GM19025 (cell line): ENCODE measurements at regions not wholly inside any gene's neighbourhood (a gene's known extent, or its start where the extent isn't known, plus 50 kb on each side); places are given as distances from the start of the nearest gene placed in this dataset.
"Not testable (repeated sequence)": the region's sequence is repeated elsewhere in the genome, so short reads cannot be mapped to it uniquely, and the experiment has no call there.

Experiments
- ATAC-seq: cut with Tn5 transposase; IDR thresholded peaks from one replicate; pipeline ENCODE4 v1.9.1; 2021; ENCODE audit warnings: mild to moderate bottlenecking, low read depth, moderate library complexity; ENCODE audit not compliant: unreplicated experiment

DNA sequence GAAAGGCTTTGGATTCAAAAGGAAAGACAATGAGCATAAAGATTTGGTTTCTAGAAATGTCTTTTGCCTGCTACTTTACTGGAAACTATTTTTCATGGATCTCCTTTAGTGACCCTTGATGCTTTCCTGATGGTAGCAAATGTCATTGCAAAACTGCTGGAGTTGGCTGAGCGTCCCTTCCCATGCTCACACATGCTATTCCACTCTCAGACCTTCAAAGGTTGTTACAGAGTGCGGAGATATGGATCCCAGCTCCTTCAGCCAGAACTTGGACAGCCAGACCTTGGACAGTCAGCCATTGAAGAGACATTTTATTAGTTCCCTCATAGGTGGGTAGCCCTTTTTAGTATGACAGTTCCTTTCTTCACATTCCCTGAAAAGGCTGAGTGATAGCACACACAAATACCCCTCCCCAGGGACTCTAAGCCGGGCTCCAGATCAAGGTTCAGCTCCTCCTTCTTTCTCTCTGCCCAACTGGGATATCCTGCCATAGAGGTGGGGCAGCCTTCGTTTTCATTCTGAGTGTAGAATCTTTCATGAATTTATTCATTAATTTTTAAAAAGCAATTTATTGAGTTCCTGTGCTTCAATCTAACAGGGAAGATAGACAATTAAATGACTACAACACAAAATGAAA lies 153.3 kb upstream of the SLC44A1 start:
- no peak for ATAC-seq

DNA sequence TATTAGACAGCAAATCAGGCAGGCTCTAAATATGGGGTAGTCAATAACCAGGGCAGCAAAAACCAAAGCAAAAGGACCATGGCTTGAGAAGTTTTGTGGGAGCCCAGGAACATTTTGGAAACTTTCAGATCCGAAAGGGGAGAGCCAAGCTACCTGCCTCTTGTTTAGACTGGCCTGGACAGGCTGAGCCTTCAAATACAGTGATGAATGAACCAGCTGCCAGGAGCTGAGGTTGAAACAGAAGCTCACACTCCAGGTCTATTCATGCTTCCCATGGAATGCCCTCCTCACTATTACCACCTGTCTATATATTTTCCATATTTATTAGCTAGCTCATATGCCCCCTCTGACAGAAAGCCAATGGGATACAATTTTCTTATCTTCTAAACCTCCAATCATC lies 150.8 kb upstream of the SLC44A1 start:
- ATAC-seq: no peak

DNA sequence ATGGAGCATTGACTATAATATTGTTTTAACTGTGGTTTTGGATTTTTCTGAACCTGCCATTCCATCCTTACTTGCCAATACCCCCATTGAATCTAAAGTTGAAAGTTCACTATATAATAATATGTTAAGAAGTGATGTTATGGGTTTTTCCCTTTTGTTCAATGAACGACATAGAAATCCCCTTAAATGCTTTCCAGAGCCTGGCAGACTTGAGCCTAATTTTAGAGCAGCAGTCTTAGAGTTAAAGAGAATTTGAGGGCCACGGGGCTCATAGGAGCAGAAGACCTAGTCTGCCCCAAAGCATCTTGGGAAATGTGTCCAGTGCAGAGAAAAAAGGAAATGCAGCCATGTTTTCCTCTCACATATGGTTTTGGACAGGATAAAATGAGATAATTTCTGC lies 146.1 kb upstream of the SLC44A1 start:
- ATAC-seq: no peak

DNA sequence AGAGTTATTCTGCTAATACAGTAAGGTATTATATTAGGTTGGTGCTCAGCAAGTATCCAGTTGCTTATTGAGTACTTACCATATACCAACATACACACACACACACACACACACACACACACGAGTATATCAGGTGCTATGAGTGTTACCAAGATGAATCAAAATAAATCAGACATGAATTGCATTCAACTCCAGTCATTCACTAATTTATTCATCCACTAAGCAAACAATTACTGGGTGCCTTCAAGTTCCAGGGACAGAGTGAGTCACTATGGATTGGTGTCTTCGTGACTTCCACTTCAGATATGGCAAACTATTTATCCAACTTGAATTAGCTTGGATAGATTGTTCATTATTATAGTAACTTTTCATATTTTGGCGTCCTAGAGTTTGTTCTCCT lies 140.7 kb upstream of the SLC44A1 start:
- ATAC-seq: no peak

GRCh38 chr9:105114318-105114717 lies 130.1 kb upstream of the SLC44A1 start:
- no peak for ATAC-seq

DNA sequence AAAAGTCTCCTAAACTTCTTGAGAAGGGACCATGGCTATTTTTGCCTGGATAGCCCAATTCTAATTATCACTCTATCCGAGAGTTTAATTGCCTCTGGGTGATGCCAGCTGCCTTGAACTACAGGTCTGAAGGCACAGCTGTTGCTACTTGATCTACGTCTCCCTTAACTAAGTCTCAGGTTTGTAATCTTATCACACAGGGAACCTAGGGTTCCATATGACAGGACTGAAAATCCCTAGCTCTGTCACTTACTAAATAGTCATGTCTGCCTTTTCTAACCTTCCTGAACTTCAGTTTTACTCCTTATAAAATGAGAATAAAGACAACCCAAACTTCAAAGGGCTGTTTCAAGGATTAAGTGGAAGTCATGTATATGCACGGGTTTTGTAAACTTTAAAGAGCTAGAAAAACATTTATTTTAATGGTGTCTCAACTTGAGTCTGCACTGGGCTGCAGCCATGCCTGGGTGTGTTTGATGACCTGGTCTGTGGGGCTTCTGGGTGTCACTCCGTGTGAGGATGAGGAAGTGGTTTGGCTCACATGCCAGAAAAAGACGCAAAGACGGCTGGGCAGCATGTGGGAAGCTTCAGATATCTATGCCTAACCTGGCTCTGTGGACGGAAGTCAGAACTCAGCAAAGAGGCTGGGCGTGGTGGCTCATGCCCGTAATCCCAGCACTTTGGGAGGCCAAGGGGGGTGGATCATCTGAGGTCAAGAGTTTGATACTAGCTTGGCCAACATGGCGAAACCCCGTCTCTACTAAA lies 129.3 kb upstream of the SLC44A1 start:
- ATAC-seq: peak; percentile 64

GRCh38 chr9:105116052-105116868 lies 128.2 kb upstream of the SLC44A1 start:
- ATAC-seq: no peak

DNA sequence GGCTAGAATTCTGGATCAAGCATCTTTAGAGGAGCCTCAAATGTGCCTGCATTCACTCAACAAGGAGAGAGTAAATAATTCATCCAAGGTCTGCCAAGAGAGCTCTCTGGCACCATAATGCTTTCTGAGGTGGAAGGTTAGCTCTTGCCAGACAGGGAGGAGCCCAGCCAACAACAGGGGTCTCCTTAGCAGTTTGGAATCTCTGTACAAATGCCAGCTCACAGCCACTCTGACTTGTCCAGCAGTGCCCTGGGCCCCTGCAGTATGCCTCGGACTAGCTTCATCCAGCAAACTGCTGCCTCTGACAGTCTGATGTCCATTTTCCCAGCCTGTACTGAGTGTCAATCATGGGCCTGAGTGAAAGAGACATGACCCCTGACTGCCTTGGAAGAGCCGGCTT lies 127.2 kb upstream of the SLC44A1 start:
- no peak for ATAC-seq

- ATAC-seq: no peak
These were observed 125.8 kb upstream of the SLC44A1 start for GRCh38 chr9:105118636-105119035.

- ATAC-seq: no peak
These were observed 125.3 kb upstream of the SLC44A1 start for GRCh38 chr9:105119156-105119555.

- ATAC-seq: no peak
These were observed 122.5 kb upstream of the SLC44A1 start for GRCh38 chr9:105121861-105122430.

- ATAC-seq: not testable (repeated sequence)
These were observed 119.9 kb upstream of the SLC44A1 start for GRCh38 chr9:105124598-105124997.

GRCh38 chr9:105126226-105126625 lies 118.2 kb upstream of the SLC44A1 start:
- no peak for ATAC-seq

DNA sequence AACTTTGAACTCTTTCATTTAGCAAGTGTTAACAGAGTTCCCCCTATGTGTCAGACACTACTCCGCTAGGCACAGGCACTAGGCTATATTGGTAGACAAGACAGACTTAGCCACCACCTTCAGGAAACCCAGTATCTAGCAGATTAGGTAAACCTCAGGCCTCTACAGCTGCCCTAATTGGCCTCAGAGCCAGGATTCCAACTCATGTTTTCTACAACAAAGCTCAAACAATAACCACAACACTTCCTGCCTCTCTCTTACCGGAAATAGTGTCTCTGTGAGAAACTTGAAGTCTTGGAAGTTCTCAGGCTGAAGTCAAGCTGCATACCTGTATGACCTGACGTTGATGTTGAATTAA lies 116.6 kb upstream of the SLC44A1 start:
- ATAC-seq: peak; percentile 97

GRCh38 chr9:105128908-105129600 lies 115.4 kb upstream of the SLC44A1 start:
- no peak for ATAC-seq

DNA sequence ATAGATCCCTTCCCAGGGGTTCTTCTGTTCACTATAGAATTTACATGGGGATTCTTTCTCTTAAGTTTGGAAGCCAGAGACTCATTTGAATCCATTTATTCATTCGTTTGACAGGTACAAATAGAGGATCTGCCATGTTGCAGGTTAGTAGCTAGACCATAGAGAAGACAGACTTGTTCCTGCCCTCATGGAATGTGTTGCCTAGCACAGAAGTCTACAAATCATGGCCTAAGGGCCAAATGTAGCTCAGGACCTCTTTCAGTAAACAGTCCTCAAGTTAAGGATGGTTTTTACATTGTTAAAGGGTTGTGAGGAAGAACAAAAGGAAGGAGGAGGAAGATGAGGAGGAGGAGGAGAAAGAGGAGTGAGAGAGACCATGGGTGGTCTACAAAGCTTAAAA lies 114.7 kb upstream of the SLC44A1 start:
- ATAC-seq: no peak

- no peak for ATAC-seq
These were observed 112.5 kb upstream of the SLC44A1 start for GRCh38 chr9:105131981-105132380.

DNA sequence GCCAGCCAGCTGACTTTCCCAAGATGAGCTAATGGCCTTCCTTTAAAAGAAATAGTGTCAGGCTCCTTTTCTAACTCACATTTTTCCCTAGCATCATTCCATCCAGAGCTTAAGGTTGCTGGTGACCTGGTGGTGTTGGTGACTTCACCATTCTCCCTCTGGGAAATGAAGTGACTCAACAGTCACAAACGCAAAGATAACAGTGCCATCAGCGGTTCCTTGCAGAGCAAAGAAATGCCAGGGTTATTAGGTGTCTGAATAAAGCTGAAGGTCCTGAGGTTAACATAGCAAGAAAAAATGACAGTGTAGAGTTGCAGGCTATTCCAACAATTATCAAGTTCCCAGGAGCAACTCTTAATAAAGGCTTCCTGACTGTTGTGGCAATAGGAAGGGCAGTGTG lies 111.8 kb upstream of the SLC44A1 start:
- ATAC-seq: no peak

GRCh38 chr9:105138306-105138801 lies 106.1 kb upstream of the SLC44A1 start:
- ATAC-seq: no peak
